HepG2 (cell line): ENCODE measurements at regions not wholly inside any gene's neighbourhood (a gene's known extent, or its start where the extent isn't known, plus 50 kb on each side); places are given as distances from the start of the nearest gene placed in this dataset.

Source experiments
- ATF2 ChIP-seq: sonication (generic); formaldehyde crosslinking; IDR thresholded peaks from 2 replicates; pipeline ENCODE4 v1.4.0; 2020; ENCODE audit warnings: missing genetic modification reagents
- BRCA1 ChIP-seq: sonication (generic); formaldehyde crosslinking; IDR thresholded peaks from 2 replicates; pipeline ENCODE4 v1.4.0; 2020; ENCODE audit warnings: missing genetic modification reagents
- DR1 ChIP-seq: sonication (generic); formaldehyde crosslinking; IDR thresholded peaks from 2 replicates; pipeline ENCODE4 v1.8.0; 2021; ENCODE audit warnings: mild to moderate bottlenecking, missing genetic modification reagents, inconsistent platforms
- ELF4 ChIP-seq: sonication (generic); formaldehyde crosslinking; IDR thresholded peaks from 2 replicates; pipeline ENCODE4 v1.5.0; 2020; ENCODE audit warnings: missing genetic modification reagents, mild to moderate bottlenecking, moderate library complexity, borderline replicate concordance
- EP300 ChIP-seq, 3 experiments: sonication (generic) in 1 of 3; formaldehyde crosslinking in 1 of 3; IDR thresholded peaks; 2 replicates each; pipeline versions ENCODE4 v1.5.1 to v1.6.1; 2011 to 2020; ENCODE audit warnings: low read depth in 2 of 3, low read length in 2 of 3, borderline replicate concordance in 1 of 3, improper control_type of control experiment in 1 of 3, mild to moderate bottlenecking in 1 of 3, missing genetic modification reagents in 1 of 3, moderate library complexity in 1 of 3
- HMGXB4 ChIP-seq, 2 experiments: sonication (generic) in 1 of 2; formaldehyde crosslinking in 1 of 2; IDR thresholded peaks; 2 replicates each; pipeline versions ENCODE4 v1.4.0 to v1.6.1; 2018 to 2020; ENCODE audit warnings: missing genetic modification reagents in 2 of 2, borderline replicate concordance in 1 of 2, low read depth in 1 of 2, mild to moderate bottlenecking in 1 of 2, missing biosample characterization in 1 of 2
- HNRNPLL ChIP-seq: fragments of 200-400 bp; formaldehyde crosslinking; IDR thresholded peaks from 2 replicates; pipeline ENCODE4 v1.6.1; 2017; ENCODE audit warnings: mild to moderate bottlenecking, low read depth, low read length; ENCODE audit not compliant: poor library complexity, severe bottlenecking
- IRF2 ChIP-seq: IDR thresholded peaks from 2 replicates; pipeline ENCODE4 v1.6.1; 2018; ENCODE audit warnings: missing genetic modification reagents, missing compliant biosample characterization
- KAT8 ChIP-seq: IDR thresholded peaks from 2 replicates; pipeline ENCODE4 v1.6.1; 2016; ENCODE audit warnings: missing genetic modification reagents, missing compliant biosample characterization
- NCOR1 ChIP-seq: fragments of 200-600 bp; sonication (generic); IDR thresholded peaks from 2 replicates; pipeline ENCODE4 v1.7.0; 2017; ENCODE audit warnings: antibody characterized with exemption, low read length, borderline replicate concordance
- NR2F6 ChIP-seq, 2 experiments: IDR thresholded peaks; 2 replicates each; pipeline ENCODE4 v1.6.1; 2016; ENCODE audit warnings: antibody characterized with exemption in 1 of 2, mild to moderate bottlenecking in 1 of 2
- PHF20 ChIP-seq: sonication (generic); formaldehyde crosslinking; IDR thresholded peaks from 2 replicates; pipeline ENCODE4 v1.5.0; 2020; ENCODE audit warnings: mild to moderate bottlenecking, missing genetic modification reagents
- SALL2 ChIP-seq: sonication (generic); formaldehyde crosslinking; IDR thresholded peaks from 2 replicates; pipeline ENCODE4 v1.8.1; 2023; ENCODE audit warnings: mild to moderate bottlenecking, missing genetic modification reagents, inconsistent platforms
- SMC3 ChIP-seq: IDR thresholded peaks from 2 replicates; pipeline ENCODE4 v1.6.1; 2011; ENCODE audit warnings: low read length, improper control_type of control experiment
- SNRNP70 ChIP-seq: fragments of 200-400 bp; formaldehyde crosslinking; IDR thresholded peaks from 2 replicates; pipeline ENCODE4 v1.6.1; 2017; ENCODE audit warnings: mild to moderate bottlenecking, low read depth, low read length, moderate library complexity
- STAT6 ChIP-seq: sonication (generic); formaldehyde crosslinking; IDR thresholded peaks from 2 replicates; pipeline ENCODE4 v1.4.0; 2020; ENCODE audit warnings: missing genetic modification reagents, mild to moderate bottlenecking, borderline replicate concordance
- ZBTB3 ChIP-seq: sonication (generic); formaldehyde crosslinking; IDR thresholded peaks from 2 replicates; pipeline ENCODE4 v1.4.0; 2020; ENCODE audit warnings: low read depth, mild to moderate bottlenecking, moderate library complexity, missing genetic modification reagents, borderline replicate concordance
- ZBTB33 ChIP-seq: sonication (generic); formaldehyde crosslinking; IDR thresholded peaks from 2 replicates; pipeline ENCODE4 v1.4.0; 2020; ENCODE audit warnings: missing genetic modification reagents
- ZBTB37 ChIP-seq: sonication (generic); formaldehyde crosslinking; IDR thresholded peaks from 2 replicates; pipeline ENCODE4 v1.4.0; 2020; ENCODE audit warnings: mild to moderate bottlenecking, missing genetic modification reagents
- ZC3H4 ChIP-seq: sonication (generic); formaldehyde crosslinking; IDR thresholded peaks from 2 replicates; pipeline ENCODE4 v1.4.0; 2020; ENCODE audit warnings: missing genetic modification reagents, borderline replicate concordance

GRCh38 chr5:92909602-92909962 lies 671.4 kb downstream of the NR2F1-AS1 start (continued):
- TF ChIP-seq ZBTB33 (CRISPR knock-in tag) (peak; percentile 67), SALL2 (CRISPR knock-in tag) (no peak), NR2F6 (IDR thresholded peaks at IDR 0.05) (no peak), NR2F6 (CRISPR knock-in tag; IDR thresholded peaks at IDR 0.05) (peak; percentile 22; the same call in 1 of the 2 replicates), SMC3 (peak; percentile 50; the same call in 1 of the 2 replicates), ZBTB3 (CRISPR knock-in tag) (no peak), DR1 (CRISPR knock-in tag) (no peak), EP300 (IDR thresholded peaks at IDR 0.05; ENCODE audit: low read depth in 2 of 2, low read length in 2 of 2) (0 out of 4 replicates have a peak, but pooled peaks of 1 of the 2 experiments have one; percentile 12), EP300 (CRISPR knock-in tag; IDR thresholded peaks at IDR 0.05; ENCODE audit: borderline replicate concordance) (no peak), NCOR1 (no peak), ZC3H4 (no peak), PHF20 (CRISPR knock-in tag) (no peak), SNRNP70 (no peak), IRF2 (CRISPR knock-in tag) (0 out of 2 replicates have a peak, but pooled peaks have one; percentile 10), STAT6 (CRISPR knock-in tag) (no peak), ATF2 (CRISPR knock-in tag) (no peak), ELF4 (CRISPR knock-in tag) (no peak), BRCA1 (CRISPR knock-in tag) (no peak), HNRNPLL (no peak), KAT8 (CRISPR knock-in tag) (peak; percentile 40; the same call in 1 of the 2 replicates), ZBTB37 (CRISPR knock-in tag) (no peak), HMGXB4 (CRISPR knock-in tag; IDR thresholded peaks at IDR 0.05; ENCODE audit: borderline replicate concordance in 1 of 2, low read depth in 1 of 2) (0 out of 4 replicates have a peak, but pooled peaks of 1 of the 2 experiments have one; percentile 33)
